A172 (cell line): ENCODE measurements at regions not wholly inside any gene's neighbourhood (a gene's known extent, or its start where the extent isn't known, plus 50 kb on each side); places are given as distances from the start of the nearest gene placed in this dataset.
"Not testable (repeated sequence)": the region's sequence is repeated elsewhere in the genome, so short reads cannot be mapped to it uniquely, and the experiment has no call there.

Experiments
- DNase-seq: peaks from one replicate; pipeline ENCODE4 v3.0.0-alpha.2; 2015; ENCODE audit warnings: low spot score

DNA sequence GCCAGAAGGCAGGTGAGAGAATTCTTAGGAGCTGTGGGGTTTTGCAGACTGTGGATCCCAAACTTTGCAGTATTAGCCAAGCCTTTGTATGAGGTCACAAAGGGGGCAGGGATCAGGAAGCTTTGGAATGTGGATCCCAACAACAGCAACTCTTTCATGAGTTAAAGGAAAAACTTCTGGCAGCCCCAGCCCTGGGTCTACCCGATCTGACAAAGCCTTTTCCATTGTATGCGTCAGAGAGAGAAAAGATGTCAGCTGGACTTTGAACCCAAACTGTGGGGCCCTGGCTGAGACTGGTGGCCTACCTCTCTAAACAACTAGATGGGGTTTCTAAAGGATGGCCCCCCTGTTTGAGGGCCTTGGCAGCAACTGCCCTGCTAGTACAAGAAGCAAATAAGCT is 101.8 kb upstream of the OSBPL11 start:
- not testable (repeated sequence) for DNase-seq

DNA sequence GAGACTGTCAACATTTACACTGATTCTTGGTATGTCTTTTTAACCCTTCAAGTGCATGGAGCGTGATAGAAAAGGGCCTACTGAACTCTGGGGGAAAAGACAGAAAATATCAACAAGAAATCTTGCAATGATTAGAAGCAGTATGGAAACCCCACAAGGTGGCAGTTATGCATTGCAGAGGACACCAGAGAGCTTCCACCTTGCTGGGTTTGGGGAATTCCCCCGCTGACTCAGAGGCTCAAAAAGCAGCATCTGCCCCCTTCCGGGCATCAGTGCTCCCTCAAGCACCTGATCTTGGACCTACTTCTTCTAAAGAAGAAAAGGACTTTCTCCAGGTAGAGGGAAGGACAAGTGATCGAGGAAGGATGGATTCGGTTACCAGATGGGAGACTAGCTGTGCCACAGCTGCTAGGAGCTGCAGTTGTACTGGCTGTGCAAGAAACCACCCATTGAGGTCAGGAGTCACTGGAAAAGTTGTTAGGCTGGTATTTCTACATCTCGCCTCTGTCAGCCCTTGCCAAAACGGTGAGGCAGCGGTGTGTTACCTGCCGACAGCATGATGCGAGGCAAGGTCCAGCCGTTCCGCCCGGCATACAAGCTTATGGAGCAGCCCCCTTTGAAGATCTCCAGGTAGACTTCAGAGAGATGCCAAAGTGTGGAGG is 102.8 kb upstream of the OSBPL11 start:
- DNase-seq: peak; percentile 64

DNA sequence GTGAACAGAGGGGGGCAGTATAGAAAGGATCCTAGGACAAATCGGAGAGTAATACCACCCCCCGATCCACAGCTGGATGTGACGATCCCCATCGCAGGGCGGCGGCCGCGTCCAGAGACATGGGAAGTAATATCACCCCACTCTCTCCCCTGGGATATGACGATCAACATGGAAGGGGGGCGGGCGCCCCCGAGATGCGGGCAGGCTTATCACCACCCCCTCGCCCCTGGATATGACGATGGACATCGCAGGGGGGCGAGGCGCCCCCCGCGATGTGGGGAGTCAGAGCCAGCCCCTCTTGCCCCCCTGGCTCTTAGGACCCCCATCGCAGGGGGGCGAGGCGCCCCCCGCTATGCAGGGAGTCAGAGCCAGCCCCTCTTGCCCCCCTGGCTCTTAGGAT is 120.4 kb upstream of the OSBPL11 start:
- DNase-seq: no peak

DNA sequence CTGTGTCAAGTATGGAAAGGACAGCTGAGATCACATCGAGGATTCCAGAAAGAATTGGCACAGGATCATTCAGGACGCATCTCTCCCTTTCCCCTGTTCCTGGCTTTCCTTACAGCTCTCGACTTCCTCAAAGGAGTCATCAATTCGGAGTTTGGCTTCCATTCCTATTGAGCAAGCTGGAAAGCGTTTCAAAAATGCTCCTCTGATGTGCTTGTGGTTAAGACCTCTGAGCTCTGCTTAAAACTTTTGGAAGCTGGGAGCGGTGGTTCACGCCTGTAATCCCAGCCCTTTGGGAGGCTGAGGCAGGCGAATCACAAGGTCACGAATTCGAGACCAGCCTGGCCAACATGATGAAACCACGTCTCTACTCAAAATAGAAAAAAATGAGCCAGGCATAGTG is 136.9 kb upstream of the OSBPL11 start:
- DNase-seq: peak; percentile 48

- DNase-seq: not testable (repeated sequence)
These were observed 146.9 kb upstream of the OSBPL11 start for GRCh38 chr3:125741991-125742718.

- peak; percentile 85 for DNase-seq
These were observed 147.5 kb upstream of the OSBPL11 start for GRCh38 chr3:125742845-125743244.

- DNase-seq: peak; percentile 25
These were observed 161.8 kb upstream of the OSBPL11 start for GRCh38 chr3:125757050-125757449.

DNA sequence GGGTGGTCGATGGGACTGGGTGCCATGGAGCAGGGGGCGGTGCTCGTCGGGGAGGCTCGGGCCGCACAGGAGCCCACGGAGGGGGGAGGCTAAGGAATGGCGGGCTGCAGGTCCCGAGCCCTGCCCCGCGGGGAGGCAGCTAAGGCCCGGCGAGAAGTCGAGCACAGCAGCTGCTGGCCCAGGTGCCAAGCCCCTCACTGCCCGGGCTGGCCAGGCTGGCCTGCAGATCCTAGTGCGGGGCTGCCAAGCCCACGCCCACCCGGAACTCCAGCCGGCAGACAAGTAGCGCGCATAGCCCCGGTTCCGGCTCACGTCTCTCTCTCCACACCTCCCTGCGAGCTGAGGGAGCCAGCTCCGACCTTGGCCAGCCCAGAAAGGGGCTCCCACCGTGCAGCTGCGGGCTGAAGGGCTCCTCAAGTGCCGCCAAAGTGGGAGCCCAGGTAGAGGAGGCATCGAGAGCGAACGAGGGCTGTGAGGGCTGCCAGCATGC is 163.4 kb upstream of the OSBPL11 start:
- DNase-seq: not testable (repeated sequence)

- DNase-seq: not testable (repeated sequence)
These were observed 167.3 kb upstream of the OSBPL11 start for GRCh38 chr3:125762601-125763000.

DNA sequence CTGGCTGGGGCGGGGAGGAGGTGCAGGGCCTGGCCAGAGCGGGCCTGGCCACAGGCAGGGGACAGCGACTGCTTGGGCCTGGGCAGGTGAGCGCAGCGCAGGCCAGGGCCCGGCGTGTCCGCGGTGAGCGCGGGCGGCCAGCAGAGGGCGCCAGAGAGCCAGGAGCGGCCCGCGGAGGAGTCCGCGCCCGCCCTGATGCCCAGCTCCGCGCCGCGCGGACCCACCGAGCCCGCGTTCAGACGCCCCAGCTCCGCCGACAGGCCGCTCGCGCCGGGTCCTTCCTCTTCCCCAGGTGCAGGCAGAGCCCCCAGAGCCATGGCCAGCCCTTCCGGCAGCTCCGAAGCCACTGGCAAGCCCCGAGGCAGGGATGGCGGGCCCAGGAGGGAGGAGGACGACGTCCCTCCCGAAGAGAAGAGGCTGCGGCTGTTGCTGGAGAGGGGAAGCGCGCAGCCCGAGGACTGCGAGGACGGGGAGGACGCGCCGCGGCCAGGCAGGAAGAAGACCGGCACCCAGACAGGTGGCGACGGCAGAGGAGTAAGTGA is 171.1 kb upstream of the OSBPL11 start:
- peak; percentile 35 for DNase-seq

- DNase-seq: not testable (repeated sequence)
These were observed 171.6 kb upstream of the OSBPL11 start for GRCh38 chr3:125766931-125767330.

GRCh38 chr3:125767641-125768040 is 172.3 kb upstream of the OSBPL11 start:
- DNase-seq: no peak

GRCh38 chr3:125768821-125769220 is 173.5 kb upstream of the OSBPL11 start:
- DNase-seq: not testable (repeated sequence)

GRCh38 chr3:125771506-125771905 is 176.2 kb upstream of the OSBPL11 start:
- DNase-seq: not testable (repeated sequence)

- DNase-seq: not testable (repeated sequence)
These were observed 179.2 kb upstream of the OSBPL11 start for GRCh38 chr3:125774433-125775034.

DNA sequence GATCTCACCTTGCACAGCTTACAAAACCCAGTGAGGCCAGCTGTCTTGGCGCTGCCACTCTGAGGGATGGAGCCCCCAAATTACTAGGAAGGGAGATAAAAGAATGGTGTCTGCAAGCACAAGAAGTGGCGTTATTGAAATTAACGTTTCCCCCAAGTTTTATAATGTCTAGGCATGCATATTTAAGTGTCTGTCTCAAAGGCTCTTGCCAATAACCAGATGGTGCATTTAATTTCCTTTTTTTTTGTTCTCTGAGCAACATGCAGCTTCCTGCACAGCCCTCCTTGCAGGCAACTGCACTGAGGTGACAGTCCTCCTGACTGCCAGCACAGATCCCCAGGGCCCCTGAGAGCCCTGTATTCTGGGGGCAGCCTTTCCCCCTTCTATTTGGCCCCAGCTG is 179.8 kb upstream of the OSBPL11 start:
- DNase-seq: not testable (repeated sequence)

GRCh38 chr3:125775606-125776294 is 180.5 kb upstream of the OSBPL11 start:
- DNase-seq: not testable (repeated sequence)

- not testable (repeated sequence) for DNase-seq
These were observed 184.0 kb upstream of the OSBPL11 start for GRCh38 chr3:125779276-125779675.

DNA sequence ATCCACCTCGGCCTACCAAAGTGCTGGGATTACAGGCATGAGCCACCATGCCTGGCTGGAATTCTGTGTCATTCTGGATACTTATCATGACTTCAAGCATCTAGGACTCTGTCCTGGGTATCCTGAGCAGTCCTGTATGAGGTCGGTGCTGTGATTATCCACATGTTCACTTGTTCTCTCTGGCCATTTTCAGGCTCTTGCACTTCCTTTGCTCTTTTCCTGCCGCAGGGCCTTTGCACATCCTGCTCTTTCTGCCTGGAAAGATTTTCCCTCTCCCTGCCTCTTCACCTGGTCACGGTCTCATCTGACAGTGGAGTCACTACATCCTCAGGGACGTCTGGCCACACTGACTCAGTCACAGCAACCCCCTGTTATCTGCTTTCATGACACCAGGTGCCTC is 184.6 kb upstream of the OSBPL11 start:
- DNase-seq: not testable (repeated sequence)

- not testable (repeated sequence) for DNase-seq
These were observed 186.4 kb upstream of the OSBPL11 start for GRCh38 chr3:125781678-125782077.

- not testable (repeated sequence) for DNase-seq
These were observed 178.7 kb upstream of the ROPN1B start for GRCh38 chr3:125790312-125790711.

DNA sequence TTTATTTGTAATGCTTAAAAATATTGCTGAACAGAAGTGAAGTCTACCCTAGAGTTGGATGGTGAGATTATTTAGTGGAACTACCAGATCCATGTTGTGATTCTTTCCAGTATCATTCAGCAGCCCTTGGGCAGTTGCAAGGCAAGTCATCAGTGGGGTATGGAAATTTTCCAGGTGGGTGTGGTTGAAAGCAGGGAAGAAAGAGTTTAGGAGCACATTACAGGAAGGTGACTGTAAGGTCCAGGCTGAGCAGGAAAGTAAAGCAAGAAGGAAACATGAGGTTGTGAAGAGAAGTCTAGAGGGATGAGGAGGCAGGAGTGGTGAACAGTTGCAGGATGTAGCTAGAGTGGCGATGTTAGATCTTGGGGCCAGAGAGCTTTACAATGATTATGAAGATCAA is 178.0 kb upstream of the ROPN1B start:
- peak; percentile 16 for DNase-seq
